ENCODE measurements at regions not wholly inside any gene's neighbourhood (a gene's known extent, or its start where the extent isn't known, plus 50 kb on each side); places are given as distances from the start of the nearest gene placed in this dataset.
"Not testable (repeated sequence)": the region's sequence is repeated elsewhere in the genome, so short reads cannot be mapped to it uniquely, and the experiment has no call there.

DNA sequence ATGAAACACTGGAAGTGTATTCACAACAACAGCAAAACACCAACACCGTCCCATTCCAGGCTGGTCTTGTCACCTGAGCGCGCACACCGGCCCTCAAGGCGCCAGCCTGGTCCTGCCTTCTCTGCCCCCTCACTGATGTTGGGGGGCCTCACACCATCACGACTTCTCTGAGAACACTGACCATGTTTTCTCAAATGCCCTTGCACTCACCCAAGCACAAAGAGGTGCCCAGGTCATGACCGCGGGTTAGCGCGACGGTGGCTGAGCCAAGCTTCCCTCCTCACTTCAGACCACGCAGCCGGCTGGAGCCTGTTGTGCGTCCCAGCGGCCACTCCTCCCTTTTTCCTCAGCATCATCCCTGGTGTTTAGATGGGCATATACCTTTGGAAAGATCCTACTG, 101.3 kb upstream of the SALL3 start:
- DNase-seq: no peak

DNA sequence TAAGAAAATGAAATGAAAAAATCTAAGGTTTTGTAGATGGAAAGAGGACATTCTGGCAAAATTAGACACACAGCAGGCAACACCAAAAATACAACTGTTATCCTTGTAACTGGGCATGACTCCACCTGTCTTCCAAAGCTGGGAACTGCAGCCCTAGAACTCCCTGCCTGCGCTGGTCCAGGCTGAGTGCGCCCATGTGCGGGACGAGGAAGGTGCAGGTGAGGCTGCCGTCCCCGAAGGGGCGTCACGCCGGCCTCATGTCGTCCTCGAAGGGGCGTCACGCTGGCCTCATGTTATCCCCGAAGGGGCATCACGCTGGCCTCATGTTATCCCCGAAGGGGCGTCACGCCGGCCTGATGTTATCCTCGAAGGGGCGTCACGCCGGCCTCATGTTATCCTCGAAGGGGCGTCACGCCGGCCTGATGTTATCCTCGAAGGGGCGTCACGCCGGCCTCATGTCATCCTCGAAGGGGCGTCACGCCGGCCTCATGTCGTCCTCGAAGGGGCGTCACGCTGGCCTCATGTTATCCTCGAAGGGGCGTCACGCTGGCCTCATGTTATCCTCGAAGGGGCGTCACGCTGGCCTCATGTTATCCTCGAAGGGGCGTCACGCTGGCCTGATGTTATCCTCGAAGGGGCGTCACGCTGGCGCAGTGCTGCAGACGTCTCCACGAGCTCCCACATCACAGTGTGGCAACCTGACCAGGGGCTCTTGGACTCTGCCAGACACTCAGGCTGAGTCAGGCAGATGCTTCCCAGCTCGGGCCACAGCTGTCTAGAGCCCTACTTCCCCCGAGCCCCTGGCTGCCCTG, 100.3 kb upstream of the SALL3 start:
- not testable (repeated sequence) for DNase-seq

DNA sequence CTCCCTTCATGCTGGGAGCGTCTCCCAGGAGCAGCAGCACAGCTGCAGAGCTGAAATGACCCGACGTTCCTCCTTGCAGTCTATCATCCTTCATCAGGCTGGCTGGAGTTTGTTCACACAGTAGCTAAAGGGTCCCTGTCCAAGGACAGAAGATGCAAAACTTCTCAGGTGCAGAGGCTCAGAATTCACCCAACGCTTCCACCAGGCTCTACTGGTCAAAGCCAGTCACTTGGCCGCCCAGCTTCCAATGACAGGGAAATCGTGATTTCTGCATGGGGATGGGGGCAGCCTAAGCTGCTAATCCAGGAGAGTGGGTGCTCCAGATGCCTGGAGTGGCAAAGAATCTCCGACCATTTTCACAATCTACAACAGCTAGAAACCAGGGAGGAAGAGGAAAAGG, 97.0 kb upstream of the SALL3 start:
- DNase-seq: no peak

DNA sequence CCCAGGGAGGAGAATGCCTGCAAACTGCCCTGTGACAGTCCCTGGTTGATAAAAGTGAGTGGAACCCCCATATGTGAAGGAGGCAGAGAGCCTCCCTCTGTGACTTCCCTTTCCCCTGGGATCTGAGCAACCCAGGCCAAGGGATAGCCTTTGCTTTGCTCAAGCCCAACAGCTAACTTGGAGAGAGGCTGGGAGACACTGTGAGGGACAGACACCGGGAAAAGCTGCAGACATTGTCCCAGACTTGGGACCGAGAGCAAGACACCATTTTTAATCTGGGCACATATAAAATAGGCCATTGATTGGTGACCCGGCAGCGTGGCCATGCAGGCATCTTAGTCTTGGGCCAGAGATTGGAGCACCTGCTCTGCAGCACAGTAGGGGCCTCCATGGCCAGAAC, 96.1 kb upstream of the SALL3 start:
- DNase-seq: no peak

DNA sequence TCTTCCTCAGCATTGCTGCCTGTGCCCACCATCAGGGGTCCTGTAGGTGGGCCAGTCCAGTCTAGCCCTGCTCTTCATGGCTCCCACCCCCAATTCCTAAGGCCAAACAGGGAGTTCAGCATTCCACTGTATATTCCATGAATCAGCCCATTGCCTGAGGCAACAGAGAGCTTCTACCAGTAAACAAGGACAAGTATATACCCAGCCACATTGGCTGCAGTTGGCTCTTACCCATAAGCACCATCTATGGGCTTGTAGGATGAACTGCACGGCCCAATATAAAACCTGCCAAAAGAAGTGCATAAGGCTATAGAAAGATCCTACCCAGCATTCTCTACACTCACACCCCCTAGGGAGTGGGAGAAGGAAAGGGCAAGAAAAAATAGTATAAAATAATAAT, 95.1 kb upstream of the SALL3 start:
- DNase-seq: no peak

DNA sequence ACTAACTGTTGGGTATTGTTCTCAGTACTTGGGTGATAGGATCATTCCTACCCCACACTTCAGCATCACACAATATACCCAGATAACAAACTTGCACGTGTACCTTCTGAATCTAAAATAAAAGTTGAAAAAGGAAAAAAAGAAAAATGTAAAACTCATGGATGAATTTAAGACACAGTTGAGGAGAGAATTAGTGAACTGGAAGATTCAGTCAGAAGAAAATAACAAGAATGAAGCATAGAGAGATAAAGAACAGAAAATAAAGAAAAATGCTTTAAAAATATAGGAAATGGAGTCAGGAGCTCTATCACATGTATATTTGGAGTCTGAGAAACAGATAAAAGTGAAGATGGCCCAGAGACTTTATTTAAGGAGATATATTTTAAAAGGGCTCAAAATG, 90.4 kb upstream of the SALL3 start:
- no peak for DNase-seq

DNA sequence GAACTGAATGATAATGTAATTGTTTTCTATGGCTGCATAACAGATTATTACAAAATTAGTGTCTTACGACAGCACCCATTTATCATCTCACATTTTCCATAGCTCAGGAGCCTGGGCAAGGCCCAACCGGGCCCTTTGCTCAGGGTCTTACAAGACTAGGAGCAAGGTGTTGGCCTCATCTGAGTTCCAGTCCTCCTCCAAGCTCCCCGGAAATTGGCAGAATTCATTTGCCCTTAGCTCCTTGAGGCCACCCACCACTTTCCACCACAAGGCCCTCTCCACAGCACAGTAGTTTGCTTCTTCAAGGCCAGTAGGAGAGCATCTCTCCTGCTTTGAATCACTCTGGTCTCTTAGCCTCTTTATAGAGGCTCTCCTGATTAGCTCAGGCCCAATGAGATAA, 89.2 kb upstream of the SALL3 start:
- no peak for DNase-seq

DNA sequence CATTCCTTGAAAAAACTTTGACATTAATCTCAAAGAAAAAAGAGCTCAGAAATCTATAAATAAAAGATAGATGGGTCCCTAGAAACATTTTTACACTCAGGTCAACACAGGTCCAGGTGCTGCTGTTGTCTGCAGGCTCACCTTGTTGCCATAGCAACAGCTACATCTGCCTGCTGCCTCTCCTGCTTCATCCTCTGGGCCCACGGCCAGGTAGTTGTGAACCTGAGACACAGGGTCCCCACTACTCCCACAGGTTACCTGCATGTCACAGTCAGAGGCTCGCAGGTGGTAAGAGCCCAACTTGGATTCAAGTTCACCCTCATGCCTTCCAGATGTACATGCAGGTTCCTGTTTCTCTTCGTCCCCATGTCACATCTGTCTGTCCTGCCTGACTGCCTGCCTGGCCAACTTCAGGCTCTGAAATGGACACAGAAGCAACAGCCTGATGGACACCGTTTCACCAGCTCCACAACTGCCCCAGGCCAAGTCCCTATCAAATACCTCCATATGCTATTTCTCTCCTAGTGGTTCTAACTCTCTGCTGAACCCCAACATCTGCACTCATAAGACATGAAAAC, 88.3 kb upstream of the SALL3 start:
- no peak for DNase-seq

DNA sequence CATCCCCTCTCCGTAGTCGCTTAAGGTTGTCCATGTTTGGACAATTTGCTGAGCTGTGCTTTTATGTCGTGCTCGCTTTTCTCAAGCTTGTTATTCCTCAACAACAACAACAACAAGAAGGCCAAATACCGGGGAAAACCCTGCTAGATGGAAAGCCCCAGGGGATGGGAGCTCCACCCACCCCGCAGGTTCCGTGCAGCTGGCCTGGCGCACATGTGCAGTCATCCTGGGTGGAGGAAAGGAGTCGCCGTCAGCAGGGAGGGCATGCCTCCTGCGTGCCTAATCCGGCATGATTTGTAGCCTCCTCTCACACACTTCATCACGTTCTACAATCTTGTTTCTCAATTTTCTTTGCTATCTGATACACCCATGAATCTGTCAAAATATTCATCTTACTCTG, 87.4 kb upstream of the SALL3 start:
- no peak for DNase-seq

DNA sequence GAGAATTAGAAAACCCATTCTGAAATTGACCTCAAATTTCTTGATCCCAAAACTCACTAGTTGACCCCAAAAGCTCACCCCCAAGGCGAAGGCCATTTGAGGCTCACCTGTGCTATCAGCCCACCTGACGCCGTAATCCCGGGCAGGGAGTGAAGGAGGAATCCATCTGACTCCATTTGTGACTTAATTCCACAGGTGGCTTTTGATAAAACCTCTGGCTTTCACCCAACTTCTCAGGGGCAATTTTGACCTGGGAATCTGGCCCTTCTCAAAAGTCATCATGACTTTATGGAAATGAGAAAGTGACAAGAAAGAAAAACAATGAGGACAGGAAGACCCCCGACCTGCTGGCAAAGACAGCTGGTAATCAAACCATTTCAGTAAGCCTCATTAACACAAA, 86.9 kb upstream of the SALL3 start:
- no peak for DNase-seq

DNA sequence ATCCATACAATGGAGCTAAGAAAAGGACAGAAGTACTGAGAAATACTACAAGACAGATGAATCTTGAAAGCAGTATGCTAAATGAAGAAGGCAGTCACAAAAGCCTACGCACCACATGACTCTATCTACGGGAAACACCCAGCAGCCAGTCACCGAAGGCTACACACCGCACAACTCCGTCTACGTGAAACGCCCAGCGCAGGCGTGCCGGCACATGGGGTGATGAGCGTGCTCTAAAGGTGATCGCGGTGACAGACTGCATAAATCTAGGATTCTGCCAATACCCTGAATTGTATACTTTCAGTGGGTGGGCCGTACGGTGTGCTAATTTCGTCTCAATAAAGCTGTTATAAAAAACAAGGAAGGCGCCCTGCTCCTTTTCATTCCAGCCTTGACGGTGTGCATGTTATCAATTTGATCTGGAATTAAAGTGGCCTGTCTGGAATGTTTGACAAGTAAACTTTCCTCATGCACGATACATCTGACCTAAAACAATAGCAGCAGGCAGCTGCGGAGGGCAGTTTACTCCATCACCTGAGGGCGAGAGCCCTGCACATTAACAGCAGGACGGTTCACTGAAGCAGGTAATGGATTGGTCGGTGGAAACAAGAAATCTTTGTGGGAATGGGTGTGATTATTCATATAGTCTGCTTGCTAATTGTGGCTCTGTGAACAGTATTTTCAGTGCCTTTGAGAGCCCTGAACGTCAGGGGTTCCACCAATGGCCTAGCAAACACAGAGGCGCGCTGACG, 86.2 kb upstream of the SALL3 start:
- no peak for DNase-seq

DNA sequence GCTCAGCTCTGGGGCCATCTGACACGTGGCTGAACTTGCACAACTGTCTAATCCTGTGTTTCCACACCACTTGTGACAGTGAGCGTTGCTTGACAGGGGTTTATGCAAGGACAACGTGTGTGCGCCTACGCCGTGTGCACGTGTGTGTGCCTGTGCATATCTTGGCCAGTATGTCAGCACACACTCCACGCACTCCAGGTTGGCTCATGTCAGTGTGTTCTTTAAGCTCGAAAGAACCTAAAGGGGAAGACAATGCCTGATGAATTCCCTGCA, 85.6 kb upstream of the SALL3 start:
- DNase-seq: no peak

DNA sequence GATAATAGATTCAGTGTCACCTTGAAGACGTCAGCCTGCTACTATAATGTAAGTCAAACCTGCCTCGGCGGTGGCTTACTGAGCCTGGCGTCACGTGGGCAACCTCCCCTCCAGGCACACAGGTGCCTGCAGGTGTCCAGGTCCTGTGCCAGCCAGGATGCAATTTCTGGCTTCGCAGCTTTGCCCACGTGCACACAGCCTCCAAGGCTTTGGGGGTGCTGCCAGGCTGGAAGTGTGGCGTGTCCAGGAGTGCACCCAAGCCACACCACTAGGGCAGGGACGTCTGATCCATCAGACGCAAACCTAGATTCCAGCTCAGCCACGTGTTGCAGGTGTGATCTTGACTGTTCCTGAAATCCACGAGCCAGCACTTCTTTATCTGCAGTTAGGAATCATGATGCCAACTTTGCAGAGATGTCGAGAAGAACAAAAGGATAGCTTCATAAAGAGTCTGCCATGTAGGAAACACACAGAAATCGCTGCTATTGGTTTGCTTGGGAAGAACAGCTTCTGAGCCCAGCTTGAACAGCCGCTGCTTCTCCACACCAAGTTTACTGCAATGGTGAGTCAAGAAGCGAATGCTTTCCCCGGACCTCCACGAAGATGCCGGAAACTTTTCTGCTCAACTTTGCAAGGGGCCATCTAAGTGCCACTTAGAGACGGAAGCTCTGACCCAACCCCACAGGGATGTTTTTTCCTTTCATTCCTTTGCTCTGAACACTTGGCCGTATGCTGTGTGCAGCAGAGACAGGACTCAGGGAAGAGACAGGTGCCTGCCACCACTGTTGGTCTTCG, 84.2 kb upstream of the SALL3 start:
- no peak for DNase-seq

DNA sequence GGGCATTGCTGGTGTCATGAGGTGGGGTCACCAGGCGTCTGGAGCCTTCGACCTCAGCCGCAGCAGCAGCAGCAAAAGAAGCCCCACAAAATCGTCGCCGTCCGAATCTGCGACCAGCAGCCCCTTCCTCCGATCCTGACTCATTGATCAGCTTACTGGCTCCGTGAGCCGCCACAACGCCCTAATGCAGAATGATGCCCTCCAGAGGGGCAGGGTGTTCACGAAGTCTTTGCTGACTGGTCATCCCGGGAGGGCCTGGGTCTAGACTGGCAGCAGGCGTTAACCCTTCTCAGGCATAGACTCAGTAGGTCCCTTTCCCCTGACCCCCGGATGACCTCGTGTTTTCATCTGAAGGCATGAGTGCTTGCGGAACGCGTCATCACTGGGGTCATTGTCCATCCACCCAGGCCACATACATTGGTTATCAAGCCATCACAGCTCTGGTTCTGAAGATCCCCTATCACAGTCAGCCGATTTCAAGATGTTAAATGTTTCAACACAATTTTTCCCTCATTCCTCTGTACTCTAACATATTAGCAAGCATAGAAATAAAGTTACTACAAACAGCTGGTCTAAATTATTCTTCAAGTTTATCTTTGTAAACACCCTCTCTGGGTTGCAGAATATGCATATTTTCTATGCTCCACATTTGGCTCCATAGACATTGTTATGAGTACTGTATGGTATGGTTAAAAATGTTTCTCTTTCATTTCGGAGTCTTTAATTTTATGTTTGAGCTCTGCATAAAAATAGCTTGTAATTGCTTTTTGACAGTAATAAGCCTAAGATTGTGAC, 83.3 kb upstream of the SALL3 start:
- DNase-seq: no peak

DNA sequence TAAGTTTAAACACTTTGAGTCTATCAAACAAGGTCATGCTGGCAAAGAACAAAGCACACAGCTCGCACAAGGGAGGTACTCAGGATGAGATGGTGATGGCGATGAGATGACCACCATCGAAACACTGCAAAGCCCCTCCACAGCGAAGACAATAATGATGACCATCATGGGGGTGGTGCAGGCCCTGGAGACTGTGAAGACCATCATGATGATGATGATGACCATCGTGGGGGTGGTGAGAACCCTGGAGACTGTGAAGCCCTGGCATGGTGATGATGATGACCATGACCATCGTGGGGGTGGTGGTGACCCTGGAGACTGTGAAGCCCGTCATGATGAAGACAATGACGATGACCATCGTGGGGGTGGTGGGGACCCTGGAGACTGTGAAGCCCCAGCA, 81.6 kb upstream of the SALL3 start:
- no peak for DNase-seq

DNA sequence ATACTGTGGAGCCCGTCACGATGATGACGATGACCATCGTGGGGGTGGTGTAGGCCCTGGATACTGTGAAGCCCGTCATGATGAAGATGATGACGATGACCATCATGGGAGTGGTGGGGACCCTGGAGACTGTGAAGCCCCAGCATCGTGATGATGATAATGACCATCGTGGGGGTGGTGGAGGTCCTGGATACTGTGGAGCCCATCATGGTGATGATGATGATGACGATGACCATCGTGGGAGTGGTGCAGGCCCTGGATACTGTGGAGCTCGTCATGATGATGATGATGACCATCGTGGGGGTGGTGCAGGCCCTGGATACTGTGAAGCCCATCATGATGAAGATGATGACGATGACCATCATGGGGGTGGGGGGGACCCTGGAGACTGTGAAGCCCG, 81.0 kb upstream of the SALL3 start:
- DNase-seq: no peak

DNA sequence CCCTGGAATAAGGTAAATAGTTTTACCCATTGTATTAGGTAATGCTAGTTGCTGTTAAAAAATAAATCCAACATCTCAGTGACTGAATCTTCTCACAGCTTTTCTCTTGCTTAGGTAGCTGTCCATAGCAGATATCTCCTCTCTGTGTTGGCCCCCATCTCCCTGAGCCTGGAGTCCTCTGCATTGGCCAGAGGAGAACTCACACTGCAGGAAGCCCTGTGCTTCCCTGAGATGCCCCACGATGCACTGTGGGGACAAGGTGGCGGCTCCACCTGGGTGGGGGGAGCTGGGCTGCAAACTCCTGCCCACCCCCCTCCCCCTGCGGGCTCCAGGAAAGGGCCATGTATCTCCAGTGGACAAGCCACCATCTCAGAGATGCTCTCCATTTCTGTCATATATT, 80.4 kb upstream of the SALL3 start:
- no peak for DNase-seq

DNA sequence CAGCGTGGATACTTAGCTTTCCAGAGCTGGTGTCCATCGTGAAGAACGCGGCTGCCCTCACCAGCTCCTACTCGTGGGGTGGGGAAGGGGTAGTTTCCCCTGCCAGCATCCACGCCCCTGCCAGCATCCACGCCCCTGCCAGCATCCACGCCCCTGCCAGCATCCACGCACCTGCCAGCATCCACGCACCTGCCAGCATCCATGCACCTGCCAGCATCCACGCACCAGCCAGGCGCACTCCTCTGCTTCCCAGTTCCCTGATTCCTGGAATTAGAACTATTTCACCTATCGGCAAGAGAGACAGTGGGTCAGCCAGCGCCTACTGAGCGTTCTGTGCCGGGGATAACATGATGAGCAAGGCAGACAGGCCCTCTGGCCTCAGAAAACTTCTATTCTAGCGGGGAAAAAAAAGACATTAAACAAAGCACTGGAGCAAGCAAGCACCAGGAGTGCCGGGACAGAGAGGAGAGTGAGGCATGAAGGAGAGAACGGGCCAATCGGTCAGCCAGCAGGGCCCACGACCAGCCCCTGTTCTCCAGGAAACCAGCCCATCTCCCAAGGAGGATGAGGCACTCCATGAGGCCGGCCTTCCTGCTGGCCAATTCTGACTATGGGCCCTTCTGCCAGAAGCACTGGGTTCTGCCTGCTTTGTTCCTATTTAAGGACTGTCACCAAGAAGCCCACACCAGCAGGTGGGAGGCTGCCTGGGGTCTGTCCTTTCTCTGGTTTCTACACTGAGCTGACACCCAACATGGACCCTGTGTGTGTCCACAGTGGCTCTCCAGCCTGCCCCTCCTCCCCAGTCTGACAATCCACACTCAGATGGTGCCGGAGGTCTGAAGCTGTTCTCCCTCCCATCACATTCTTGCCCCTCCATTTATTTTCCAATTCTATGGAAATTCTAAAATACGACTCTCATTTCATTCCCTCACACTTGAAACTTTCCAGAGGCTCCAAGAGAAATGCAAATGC, 78.4 kb upstream of the SALL3 start:
- DNase-seq: no peak

DNA sequence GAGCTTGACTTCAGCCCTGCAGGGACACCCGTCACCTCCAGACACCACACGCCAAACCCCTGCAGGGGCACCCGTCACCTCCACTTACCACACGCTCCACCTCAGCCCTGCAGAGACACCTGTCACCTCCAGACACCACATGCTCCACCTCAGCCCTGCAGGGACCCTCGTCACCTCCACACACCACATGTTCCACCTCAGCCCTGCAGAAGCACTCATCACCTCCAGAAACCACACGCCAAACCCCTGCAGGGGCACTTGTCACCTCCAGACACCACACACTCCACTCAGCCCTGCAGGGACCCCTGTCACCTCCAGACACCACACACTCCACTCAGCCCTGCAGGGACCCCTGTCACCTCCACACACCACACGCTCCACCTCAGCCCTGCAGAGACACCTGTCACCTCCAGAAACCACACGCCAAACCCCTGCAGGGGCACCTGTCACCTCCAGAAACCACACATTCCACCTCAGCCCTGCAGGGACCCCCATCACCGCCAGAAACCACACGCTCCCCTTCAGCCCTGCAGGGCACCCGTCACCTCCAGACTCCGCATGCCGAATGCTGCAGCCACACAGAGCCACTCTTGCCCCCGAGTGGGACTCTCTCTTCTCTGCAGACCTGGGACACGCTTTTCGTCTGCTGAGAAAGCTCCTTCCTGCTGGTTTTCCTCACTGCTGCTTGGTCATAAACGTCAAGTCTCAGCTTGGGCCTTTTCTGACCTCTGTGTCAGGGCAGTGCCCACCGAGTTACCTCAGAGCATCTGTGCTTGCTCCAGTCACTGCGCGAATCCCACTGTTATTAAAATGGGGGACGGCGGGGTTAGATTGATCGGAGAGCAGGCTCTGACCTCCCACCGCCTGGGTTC, 77.5 kb upstream of the SALL3 start:
- DNase-seq: no peak

DNA sequence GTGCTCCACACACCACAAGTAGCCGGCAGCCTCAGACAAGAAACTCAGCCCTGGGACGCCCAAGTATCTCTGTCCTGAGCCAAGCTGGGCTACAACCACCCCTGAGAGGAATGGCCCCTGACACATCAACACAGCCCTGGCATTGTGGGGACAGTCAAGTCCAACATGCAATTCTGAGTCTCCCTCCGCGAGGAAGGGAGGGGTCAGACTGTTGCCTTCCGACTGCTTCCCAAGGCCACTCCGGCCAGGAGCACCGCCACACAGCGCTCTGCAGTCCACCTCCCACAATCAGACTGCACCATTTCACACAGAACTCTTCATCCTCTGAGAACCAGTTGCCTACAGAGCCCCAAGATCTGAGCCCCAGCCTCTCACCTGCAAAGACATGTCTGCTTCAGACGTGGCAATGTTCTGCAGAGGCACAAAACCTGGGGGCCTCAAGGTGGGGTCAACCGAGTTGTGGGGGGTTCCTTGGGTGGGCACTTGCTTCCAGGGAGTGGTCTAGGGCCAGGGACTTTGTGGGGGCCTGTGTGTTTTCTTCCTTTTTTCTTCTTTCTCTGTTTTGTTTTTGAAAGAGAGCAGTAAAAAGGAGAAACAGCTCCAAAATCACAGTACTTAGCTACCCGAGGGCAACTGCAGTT, 76.7 kb upstream of the SALL3 start:
- DNase-seq: no peak
